ENCODE measurements at regions not wholly inside any gene's neighbourhood (a gene's known extent, or its start where the extent isn't known, plus 50 kb on each side); places are given as distances from the start of the nearest gene placed in this dataset.

DNA sequence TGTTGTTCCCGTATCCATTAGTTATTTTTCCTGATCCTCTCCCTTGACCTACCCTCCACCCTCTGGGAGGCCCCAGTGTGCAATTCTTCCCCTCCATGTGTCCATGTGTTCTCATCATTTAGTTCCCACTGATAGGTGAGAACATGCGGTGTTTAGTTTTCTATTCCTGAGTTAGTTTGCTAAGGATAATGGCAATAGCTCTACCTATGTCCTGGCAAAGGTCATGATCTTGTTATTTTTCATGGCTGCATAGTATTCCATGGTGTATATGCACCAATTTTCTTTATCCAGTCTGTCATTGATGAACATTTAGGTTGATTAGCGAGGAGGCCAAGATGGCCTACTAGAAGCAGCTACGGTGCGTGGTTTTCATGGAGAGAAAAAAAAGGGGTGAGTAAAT is 714.1 kb downstream of the STIM2 start:
- Histone ChIP-seq H3K9me3 (peaks cover 0 to 10% (median 0%) of the 10 kb centered on the region in 12 donors), H3K27me3 (no peaks in the 10 kb centered on the region), H3K36me3 (no peaks in the 10 kb centered on the region), H3K4me3 (no peak overlapping the region), H3K4me1 (no peaks in the 10 kb centered on the region), H3K27ac (no peak overlapping the region)
- intact Hi-C loops (cut with DNase I) = no loop called here
- ATAC-seq (no peak), DNase-seq (no peak)
- TF ChIP-seq POLR2A (IDR thresholded peaks at IDR 0.05) = no peak
- TF ChIP-seq, protein P1, sequence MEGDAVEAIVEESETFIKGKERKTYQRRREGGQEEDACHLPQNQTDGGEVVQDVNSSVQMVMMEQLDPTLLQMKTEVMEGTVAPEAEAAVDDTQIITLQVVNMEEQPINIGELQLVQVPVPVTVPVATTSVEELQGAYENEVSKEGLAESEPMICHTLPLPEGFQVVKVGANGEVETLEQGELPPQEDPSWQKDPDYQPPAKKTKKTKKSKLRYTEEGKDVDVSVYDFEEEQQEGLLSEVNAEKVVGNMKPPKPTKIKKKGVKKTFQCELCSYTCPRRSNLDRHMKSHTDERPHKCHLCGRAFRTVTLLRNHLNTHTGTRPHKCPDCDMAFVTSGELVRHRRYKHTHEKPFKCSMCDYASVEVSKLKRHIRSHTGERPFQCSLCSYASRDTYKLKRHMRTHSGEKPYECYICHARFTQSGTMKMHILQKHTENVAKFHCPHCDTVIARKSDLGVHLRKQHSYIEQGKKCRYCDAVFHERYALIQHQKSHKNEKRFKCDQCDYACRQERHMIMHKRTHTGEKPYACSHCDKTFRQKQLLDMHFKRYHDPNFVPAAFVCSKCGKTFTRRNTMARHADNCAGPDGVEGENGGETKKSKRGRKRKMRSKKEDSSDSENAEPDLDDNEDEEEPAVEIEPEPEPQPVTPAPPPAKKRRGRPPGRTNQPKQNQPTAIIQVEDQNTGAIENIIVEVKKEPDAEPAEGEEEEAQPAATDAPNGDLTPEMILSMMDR (IDR thresholded peaks at IDR 0.05) = no peak
- 75 to 89% (median 83%) methylated on average over 5 of the region's 5 CpGs for WGBS, 4 donors

DNA sequence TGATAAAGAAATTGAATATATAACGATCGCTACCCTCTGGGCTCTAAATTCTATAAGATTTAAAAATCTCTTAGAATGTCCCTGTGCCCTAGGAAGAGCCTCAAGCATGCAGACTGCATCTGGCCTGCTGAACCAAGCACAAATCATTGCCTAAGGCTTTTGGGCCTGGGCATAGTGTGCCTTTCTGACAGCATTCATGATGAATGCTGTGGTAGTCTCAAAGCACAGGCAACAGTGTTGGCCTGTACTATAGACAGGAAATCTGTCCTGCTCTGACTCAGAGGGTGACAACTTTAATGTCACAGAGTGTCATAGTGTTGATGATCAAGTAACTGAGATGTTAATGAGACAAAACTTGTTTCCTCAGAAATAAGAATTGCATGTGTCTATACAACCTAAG is 717.3 kb downstream of the STIM2 start:
- Histone ChIP-seq H3K4me3 (no peak overlapping the region), H3K27ac (no peak overlapping the region), H3K9me3 (peaks cover 0 to 10% (median 0%) of the 10 kb centered on the region in 12 donors), H3K36me3 (no peaks in the 10 kb centered on the region), H3K4me1 (no peaks in the 10 kb centered on the region), H3K27me3 (no peaks in the 10 kb centered on the region)
- intact Hi-C loops (cut with DNase I) = no loop called here
- no peak for ATAC-seq
- no peak for DNase-seq
- TF ChIP-seq, protein P1 (IDR thresholded peaks at IDR 0.05) = no peak
- no peak for TF ChIP-seq POLR2A (IDR thresholded peaks at IDR 0.05)
- 96 to 98% (median 96%) methylated on average over 2 of the region's 2 CpGs for WGBS, 4 donors

DNA sequence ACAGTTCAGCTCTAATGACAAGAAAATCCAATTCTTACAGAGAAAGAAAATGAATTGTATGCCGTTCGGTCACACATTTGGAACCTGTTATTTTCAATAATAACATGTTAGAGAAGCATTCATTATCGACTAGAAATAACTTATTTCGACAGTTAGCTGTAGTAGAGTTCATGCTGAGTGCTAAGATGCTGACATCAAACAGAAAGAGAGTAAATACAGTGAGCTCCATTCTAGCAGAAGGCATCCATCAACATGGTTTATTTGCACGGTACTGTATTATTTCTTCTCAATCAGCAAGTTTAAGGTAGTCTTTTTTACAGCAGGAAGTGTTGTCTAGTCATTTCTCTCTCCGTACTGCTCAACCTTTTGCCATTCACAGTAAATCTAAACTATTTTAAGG is 732.1 kb downstream of the STIM2 start:
- ATAC-seq (no peak), DNase-seq (no peak)
- H3K36me3 ChIP-seq = no peaks in the 10 kb centered on the region
- H3K27ac ChIP-seq = no peak overlapping the region
- WGBS, 4 donors = 81 to 86% (median 82%) methylated on average over 6 of the region's 6 CpGs
- no peaks in the 10 kb centered on the region for H3K9me3 ChIP-seq
- H3K4me3 ChIP-seq = no peak overlapping the region
- no peaks in the 10 kb centered on the region for H3K27me3 ChIP-seq
- TF ChIP-seq POLR2A (IDR thresholded peaks at IDR 0.05) = no peak
- TF ChIP-seq, protein P1 (IDR thresholded peaks at IDR 0.05) = no peak
- no peaks in the 10 kb centered on the region for H3K4me1 ChIP-seq
- intact Hi-C loops (cut with DNase I) = no loop called here

GRCh38 chr4:27594922-27595321 is 734.3 kb downstream of the STIM2 start:
- DNase-seq (no peak), ATAC-seq (no peak)
- TF ChIP-seq, protein P1 (IDR thresholded peaks at IDR 0.05) = no peak
- TF ChIP-seq POLR2A (IDR thresholded peaks at IDR 0.05) = no peak
- H3K9me3 ChIP-seq = no peaks in the 10 kb centered on the region
- 88 to 89% (median 88%) methylated on average over 5 of the region's 5 CpGs for WGBS, 4 donors
- intact Hi-C loops (cut with DNase I) = no loop called here
- H3K4me3 ChIP-seq = no peak overlapping the region
- H3K27me3 ChIP-seq = no peaks in the 10 kb centered on the region
- no peaks in the 10 kb centered on the region for H3K4me1 ChIP-seq
- H3K36me3 ChIP-seq = no peaks in the 10 kb centered on the region
- H3K27ac ChIP-seq = no peak overlapping the region

All from heart left ventricle (tissue), 16 donors.